ENCODE measurements at regions not wholly inside any gene's neighbourhood (a gene's known extent, or its start where the extent isn't known, plus 50 kb on each side); places are given as distances from the start of the nearest gene placed in this dataset.
A peak's percentile ranks its signal among the peaks of the same experiment; 100 is the strongest.

DNA sequence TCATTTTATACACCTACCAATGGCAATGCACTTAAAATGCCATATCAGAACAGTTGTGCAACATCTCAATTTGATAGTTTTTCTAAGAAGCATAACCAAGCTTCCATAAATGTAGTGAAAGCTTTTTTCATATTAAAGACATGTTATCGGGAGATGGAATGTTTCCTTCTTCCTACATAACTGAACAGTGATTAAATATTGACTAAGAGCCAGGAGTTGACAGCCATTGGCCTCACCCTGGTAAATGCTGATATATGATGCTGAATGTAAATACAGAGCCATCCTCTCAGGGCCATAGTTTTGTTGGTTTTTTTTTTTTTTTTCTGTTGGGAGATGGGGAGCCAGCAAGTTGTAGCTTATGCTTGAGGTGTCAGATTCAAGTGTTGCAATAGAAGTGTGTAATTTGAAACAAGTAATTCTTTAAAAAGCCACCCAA is 203.3 kb upstream of the IL12A start (continued):
- TF ChIP-seq SIN3A (IDR thresholded peaks at IDR 0.05; ENCODE audit: borderline replicate concordance, low read depth, low read length) = no peak
- TF ChIP-seq EP300 (IDR thresholded peaks at IDR 0.05; ENCODE audit: borderline replicate concordance in 1 of 2, low read depth in 1 of 2, low read length in 1 of 2) = no peak
- no peak for TF ChIP-seq NFIC (IDR thresholded peaks at IDR 0.05; ENCODE audit: borderline replicate concordance)
- TF ChIP-seq, protein P1, sequence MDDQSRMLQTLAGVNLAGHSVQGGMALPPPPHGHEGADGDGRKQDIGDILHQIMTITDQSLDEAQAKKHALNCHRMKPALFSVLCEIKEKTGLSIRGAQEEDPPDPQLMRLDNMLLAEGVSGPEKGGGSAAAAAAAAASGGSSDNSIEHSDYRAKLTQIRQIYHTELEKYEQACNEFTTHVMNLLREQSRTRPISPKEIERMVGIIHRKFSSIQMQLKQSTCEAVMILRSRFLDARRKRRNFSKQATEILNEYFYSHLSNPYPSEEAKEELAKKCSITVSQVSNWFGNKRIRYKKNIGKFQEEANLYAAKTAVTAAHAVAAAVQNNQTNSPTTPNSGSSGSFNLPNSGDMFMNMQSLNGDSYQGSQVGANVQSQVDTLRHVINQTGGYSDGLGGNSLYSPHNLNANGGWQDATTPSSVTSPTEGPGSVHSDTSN (IDR thresholded peaks at IDR 0.05) = peak; percentile 44

DNA sequence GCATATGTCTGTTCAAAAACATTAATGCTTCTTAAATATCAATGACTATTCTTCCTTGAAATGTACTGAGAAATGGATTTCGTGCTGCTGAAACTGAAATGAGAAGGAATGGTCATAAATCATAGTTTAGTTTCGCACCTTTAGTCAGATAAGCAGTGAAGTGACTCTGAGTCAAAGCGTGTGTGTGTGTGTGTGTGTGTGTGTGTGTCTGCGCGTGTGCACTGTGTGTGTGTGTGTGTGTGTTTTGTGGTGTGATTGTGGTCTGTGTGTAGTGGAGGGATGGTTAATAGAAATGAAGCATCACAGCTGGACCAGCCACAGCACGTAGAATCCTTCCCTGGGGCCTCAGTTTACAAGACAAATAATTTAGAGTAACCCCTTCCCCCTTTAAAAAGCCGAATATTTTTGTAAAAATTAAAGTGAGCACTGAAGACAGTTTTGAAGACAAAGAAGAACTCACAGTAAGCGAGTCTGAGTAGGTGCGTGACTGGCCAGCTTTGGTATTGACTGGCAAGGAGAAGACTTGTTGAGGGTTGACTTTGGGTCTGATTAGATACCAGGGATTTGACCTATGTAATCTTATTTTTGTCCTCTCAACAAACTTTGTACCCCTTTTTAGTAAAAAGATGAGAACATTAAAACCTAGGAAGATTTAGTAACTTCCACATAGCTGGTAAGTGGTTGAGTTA is 202.0 kb upstream of the IL12A start:
- ChIA-PET POLR2A (no interaction called here), CTCF (interaction anchor here (0.8 to 1.9 kb wide), 4 partner anchors 9 to 23 kb away, joined by 3 to 5 read pairs (median 4); no protein-coding TSS in a partner anchor)
- Histone ChIP-seq H3F3A (replicated peaks; ENCODE audit: insufficient read depth) (peaks cover 7% of the 10 kb centered on the region), H3K4me3 (ENCODE audit: low read depth in 2 of 2, low read length in 1 of 2) (no peak overlapping the region), H3K4me2 (peak overlapping the region; percentile 58; the same call in 1 of the 2 replicates), H3K9me3 (no peaks in the 10 kb centered on the region), H3K27me3 (ENCODE audit: insufficient read depth) (no peaks in the 10 kb centered on the region), H3K27ac (ENCODE audit: low read depth in 2 of 2, low read length in 1 of 2) (peak overlapping the region in 1 of 2 experiments; percentile 41; a peak in 2 of 4 replicates), H3K79me2 (ENCODE audit: insufficient read depth) (peaks cover 98% of the 10 kb centered on the region), H3K36me3 (replicated peaks in 1 of 2; ENCODE audit: control insufficient read depth in 1 of 2, insufficient read depth in 2 of 2, low read length in 1 of 2) (no peaks in the 10 kb centered on the region), H3K4me1 (ENCODE audit: control insufficient read depth in 1 of 2, insufficient read depth in 2 of 2, low read depth in 1 of 2, low read length in 1 of 2) (peaks cover 12 to 39% of the 10 kb centered on the region in 2 experiments), H3K9ac (no peak overlapping the region), H2AFZ (ENCODE audit: low read depth) (no peak overlapping the region), H3K9me2 (no peaks in the 10 kb centered on the region), H4K20me1 (ENCODE audit: insufficient read depth) (peaks cover 8% of the 10 kb centered on the region; the same call in 1 of the 2 replicates)
- WGBS (ENCODE audit: low lambda C conversion rate) = 86% methylated on average over 9 of the region's 9 CpGs
- no peak for DNase-seq
- TF ChIP-seq POLR2AphosphoS5 (IDR thresholded peaks at IDR 0.05; ENCODE audit: low read depth, low read length) (no peak), MXI1 (IDR thresholded peaks at IDR 0.05; ENCODE audit: low read depth, low read length) (no peak), GATA2 (CRISPR knock-in tag; IDR thresholded peaks at IDR 0.05) (no peak), NFIC (IDR thresholded peaks at IDR 0.05; ENCODE audit: borderline replicate concordance) (no peak), RFX5 (IDR thresholded peaks at IDR 0.05; ENCODE audit: low read length) (no peak), EZH2phosphoT487 (IDR thresholded peaks at IDR 0.05; ENCODE audit: borderline replicate concordance, low read depth) (no peak), YY1 (IDR thresholded peaks at IDR 0.05; ENCODE audit: low read depth) (no peak), RAD21 (IDR thresholded peaks at IDR 0.05; ENCODE audit: low read length) (no peak), FOXJ3 (CRISPR knock-in tag; IDR thresholded peaks at IDR 0.05) (no peak)
- TF ChIP-seq, protein P2, sequence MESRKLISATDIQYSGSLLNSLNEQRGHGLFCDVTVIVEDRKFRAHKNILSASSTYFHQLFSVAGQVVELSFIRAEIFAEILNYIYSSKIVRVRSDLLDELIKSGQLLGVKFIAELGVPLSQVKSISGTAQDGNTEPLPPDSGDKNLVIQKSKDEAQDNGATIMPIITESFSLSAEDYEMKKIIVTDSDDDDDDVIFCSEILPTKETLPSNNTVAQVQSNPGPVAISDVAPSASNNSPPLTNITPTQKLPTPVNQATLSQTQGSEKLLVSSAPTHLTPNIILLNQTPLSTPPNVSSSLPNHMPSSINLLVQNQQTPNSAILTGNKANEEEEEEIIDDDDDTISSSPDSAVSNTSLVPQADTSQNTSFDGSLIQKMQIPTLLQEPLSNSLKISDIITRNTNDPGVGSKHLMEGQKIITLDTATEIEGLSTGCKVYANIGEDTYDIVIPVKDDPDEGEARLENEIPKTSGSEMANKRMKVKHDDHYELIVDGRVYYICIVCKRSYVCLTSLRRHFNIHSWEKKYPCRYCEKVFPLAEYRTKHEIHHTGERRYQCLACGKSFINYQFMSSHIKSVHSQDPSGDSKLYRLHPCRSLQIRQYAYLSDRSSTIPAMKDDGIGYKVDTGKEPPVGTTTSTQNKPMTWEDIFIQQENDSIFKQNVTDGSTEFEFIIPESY (IDR thresholded peaks at IDR 0.05; ENCODE audit: borderline replicate concordance, low read depth) = no peak
- TF ChIP-seq, protein P1 (IDR thresholded peaks at IDR 0.05) = no peak
- TF ChIP-seq, protein P3, sequence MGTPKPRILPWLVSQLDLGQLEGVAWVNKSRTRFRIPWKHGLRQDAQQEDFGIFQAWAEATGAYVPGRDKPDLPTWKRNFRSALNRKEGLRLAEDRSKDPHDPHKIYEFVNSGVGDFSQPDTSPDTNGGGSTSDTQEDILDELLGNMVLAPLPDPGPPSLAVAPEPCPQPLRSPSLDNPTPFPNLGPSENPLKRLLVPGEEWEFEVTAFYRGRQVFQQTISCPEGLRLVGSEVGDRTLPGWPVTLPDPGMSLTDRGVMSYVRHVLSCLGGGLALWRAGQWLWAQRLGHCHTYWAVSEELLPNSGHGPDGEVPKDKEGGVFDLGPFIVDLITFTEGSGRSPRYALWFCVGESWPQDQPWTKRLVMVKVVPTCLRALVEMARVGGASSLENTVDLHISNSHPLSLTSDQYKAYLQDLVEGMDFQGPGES (IDR thresholded peaks at IDR 0.05; ENCODE audit: low read depth, low read length) = no peak
